Kidney (tissue), 13 donors: ENCODE measurements at regions not wholly inside any gene's neighbourhood (a gene's known extent, or its start where the extent isn't known, plus 50 kb on each side); places are given as distances from the start of the nearest gene placed in this dataset.

Experiments
- DNase-seq, 5 donors: peaks; one replicate each; pipeline ENCODE4 v3.0.0-alpha.2; 2013 to 2020
- FAIRE-seq: peaks from 2 replicates; lab custom pipeline; 2012; peaks lifted over from hg19 to GRCh38; lab: Jason Lieb, UNC
- H3K27ac ChIP-seq, 2 donors: one replicate each; pipeline ENCODE4 v1.7.0; 2013; ENCODE audit warnings: low read depth in 2 of 2, low read length in 2 of 2, inconsistent platforms in 1 of 2
- H3K27me3 ChIP-seq: one replicate; pipeline ENCODE4 v1.7.1; 2013; ENCODE audit warnings: low read length, inconsistent platforms; ENCODE audit not compliant: control insufficient read depth, insufficient read depth
- H3K36me3 ChIP-seq, 3 donors: one replicate each; pipeline versions ENCODE4 v1.7.0 to v1.7.1; 2013; ENCODE audit warnings: low read length in 3 of 3, control low read depth in 1 of 3, inconsistent platforms in 1 of 3; ENCODE audit not compliant: insufficient read depth in 3 of 3, control insufficient read depth in 2 of 3
- H3K4me1 ChIP-seq, 3 donors: one replicate each; pipeline versions ENCODE4 v1.7.0 to v1.7.1; 2013; ENCODE audit warnings: low read length in 3 of 3, inconsistent platforms in 1 of 3, low read depth in 1 of 3; ENCODE audit not compliant: control insufficient read depth in 2 of 3, insufficient read depth in 2 of 3
- H3K4me3 ChIP-seq, 3 donors: one replicate each; pipeline versions ENCODE4 v1.7.0 to v1.8.1; 2013; ENCODE audit warnings: low read length in 3 of 3, control low read depth in 1 of 3, inconsistent platforms in 1 of 3
- H3K9ac ChIP-seq, 3 donors: one replicate each; pipeline versions ENCODE4 v1.7.0 to v1.7.1; 2013; ENCODE audit warnings: low read length in 3 of 3, control low read depth in 1 of 3, inconsistent platforms in 1 of 3
- H3K9me3 ChIP-seq, 3 donors: one replicate each; pipeline versions ENCODE4 v1.7.0 to v1.7.1; 2013; ENCODE audit warnings: low read length in 3 of 3, control low read depth in 1 of 3, inconsistent platforms in 1 of 3; ENCODE audit not compliant: control insufficient read depth in 2 of 3, insufficient read depth in 1 of 3
- CTCF ChIP-seq: IDR thresholded peaks from 3 replicates; pipeline ENCODE4 v1.5.1; 2012; ENCODE audit warnings: mild to moderate bottlenecking, moderate library complexity, borderline replicate concordance; ENCODE audit not compliant: insufficient read depth; ENCODE audit errors: extremely low read depth
- intact Hi-C: fragments of 100-400 bp; cut with DNase I; formaldehyde crosslinking; loops from one replicate; pipeline ENCODE4 v1.11.1; 2022
- donor health status: control.
- donor health status: control.
- donor health status: control.
- donor health status: control.
- donor health status: control.
- donor health status: DM: yes; HTN: yes; CAD: no.
- donor health status: Normal renal cell carcinoma (clear cell type).

- intact Hi-C loops: no loop called here
- no peak overlapping the region for H3K27ac ChIP-seq
Observed at GRCh38 chr2:105607920-105608504, 136.7 kb upstream of the NCK2 start.

GRCh38 chr2:105606081-105606480 is 138.6 kb upstream of the NCK2 start:
- DNase-seq: no peak
- TF ChIP-seq CTCF: no peak
- H3K4me3 ChIP-seq: no peak overlapping the region
- no peak for FAIRE-seq
- no peak overlapping the region for H3K27ac ChIP-seq
- peaks cover 0 to 2% (median 0%) of the 10 kb centered on the region in 3 donors for H3K4me1 ChIP-seq
- H3K36me3 ChIP-seq: no peaks in the 10 kb centered on the region
- intact Hi-C loops: no loop called here
- no peaks in the 10 kb centered on the region for H3K9me3 ChIP-seq
- no peaks in the 10 kb centered on the region for H3K27me3 ChIP-seq
- no peak overlapping the region for H3K9ac ChIP-seq

More at GRCh38 chr2:105607920-105608504, 136.7 kb upstream of the NCK2 start:
- TF ChIP-seq CTCF: no peak
- H3K9ac ChIP-seq: no peak overlapping the region
- no peak overlapping the region for H3K4me3 ChIP-seq
- H3K27me3 ChIP-seq: no peaks in the 10 kb centered on the region
- DNase-seq (no peak), FAIRE-seq (no peak)
- H3K9me3 ChIP-seq: no peaks in the 10 kb centered on the region
- H3K36me3 ChIP-seq: no peaks in the 10 kb centered on the region
- peaks cover 0 to 5% (median 2%) of the 10 kb centered on the region in 3 donors for H3K4me1 ChIP-seq

- TF ChIP-seq CTCF: no peak
- intact Hi-C loops: no loop called here
- Histone ChIP-seq H3K27ac (no peak overlapping the region), H3K9me3 (no peaks in the 10 kb centered on the region), H3K4me1 (peaks cover 0 to 2% (median 0%) of the 10 kb centered on the region in 3 donors), H3K9ac (no peak overlapping the region), H3K4me3 (no peak overlapping the region), H3K36me3 (no peaks in the 10 kb centered on the region), H3K27me3 (no peaks in the 10 kb centered on the region)
- DNase-seq (no peak), FAIRE-seq (no peak)
Observed at GRCh38 chr2:105604938-105605337, 139.8 kb upstream of the NCK2 start.
